HG02870 (cell line): ENCODE measurements at regions not wholly inside any gene's neighbourhood (a gene's known extent, or its start where the extent isn't known, plus 50 kb on each side); places are given as distances from the start of the nearest gene placed in this dataset.

Experiments
- ATAC-seq: cut with Tn5 transposase; IDR thresholded peaks from one replicate; pipeline ENCODE4 v1.9.1; 2021; ENCODE audit warnings: mild to moderate bottlenecking, moderate library complexity; ENCODE audit not compliant: unreplicated experiment

- ATAC-seq = no peak
Measured at GRCh38 chr1:204736836-204737235, 51.3 kb upstream of the LRRN2 start.

DNA sequence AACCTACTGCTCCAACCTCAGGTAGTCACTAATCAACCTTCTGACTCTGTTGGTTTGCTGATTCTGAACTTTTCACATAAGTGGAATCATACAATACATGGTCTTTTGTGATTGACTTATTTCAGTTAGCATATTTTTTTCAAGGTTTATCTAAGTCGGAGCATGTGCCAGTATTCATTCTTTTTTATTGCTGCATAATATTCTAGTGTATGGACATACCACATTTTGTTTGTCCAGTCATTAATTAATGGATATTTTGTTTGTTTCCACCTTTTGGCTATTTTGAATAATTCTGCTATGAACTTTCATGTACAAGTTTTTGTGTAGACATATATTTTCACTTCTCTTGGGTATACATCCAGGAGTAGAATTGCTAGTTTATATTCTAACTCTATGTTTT lies 53.0 kb upstream of the LRRN2 start:
- no peak for ATAC-seq

- ATAC-seq = no peak
Measured at GRCh38 chr1:204740354-204740753, 54.8 kb upstream of the LRRN2 start.

DNA sequence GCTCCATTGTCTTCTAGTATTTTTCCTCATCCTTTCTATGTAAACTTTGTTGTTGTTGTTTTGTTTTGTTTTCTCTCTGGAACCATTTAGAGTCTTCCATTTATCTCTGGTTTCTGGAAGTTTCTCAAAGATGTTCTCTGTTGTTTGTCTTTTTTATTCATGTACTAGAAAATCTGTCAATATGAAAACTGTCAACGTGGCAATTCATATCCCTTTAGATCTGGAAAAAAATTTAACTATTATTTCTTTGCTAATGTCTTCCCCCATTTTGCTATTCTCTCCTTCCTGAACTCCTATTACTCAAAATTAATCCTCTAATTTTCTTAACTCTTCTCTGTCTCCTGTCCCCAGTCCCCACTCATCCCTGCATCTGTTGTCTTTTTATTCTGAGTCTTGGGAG lies 55.9 kb upstream of the LRRN2 start:
- no peak for ATAC-seq

- no peak for ATAC-seq
Measured at GRCh38 chr1:204742676-204743251, 57.2 kb upstream of the LRRN2 start.

DNA sequence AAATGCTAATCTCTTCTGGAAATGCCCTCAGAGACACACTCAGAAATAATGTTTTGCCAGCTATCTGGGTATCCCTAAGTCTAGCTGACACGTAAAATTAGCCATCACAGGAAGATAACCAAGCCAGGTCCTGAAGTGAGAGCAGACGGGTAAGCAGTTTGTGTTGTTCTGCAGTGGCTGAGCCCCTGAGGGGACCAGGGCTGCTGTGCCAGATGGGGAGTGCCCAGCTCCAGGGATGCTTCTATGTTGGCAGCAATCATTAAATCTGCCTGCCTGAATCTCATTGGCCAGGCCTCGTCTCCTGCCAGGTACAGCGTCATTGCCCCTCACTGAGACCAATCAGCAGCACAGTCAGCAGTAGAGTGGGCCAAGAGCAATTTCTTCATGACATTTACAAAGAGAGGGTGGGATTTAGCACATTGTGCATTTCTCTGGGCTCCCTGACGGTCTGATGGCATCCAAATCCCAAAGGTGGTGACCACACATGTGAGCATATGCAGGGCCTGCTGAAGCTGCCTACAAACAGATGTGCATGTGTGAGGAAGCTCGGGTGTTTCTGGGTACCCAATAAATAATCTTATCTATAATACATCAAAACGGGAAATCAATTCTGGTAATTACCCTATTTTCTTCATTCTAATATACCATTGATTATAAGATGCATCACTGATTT lies 58.7 kb upstream of the LRRN2 start:
- ATAC-seq = no peak

DNA sequence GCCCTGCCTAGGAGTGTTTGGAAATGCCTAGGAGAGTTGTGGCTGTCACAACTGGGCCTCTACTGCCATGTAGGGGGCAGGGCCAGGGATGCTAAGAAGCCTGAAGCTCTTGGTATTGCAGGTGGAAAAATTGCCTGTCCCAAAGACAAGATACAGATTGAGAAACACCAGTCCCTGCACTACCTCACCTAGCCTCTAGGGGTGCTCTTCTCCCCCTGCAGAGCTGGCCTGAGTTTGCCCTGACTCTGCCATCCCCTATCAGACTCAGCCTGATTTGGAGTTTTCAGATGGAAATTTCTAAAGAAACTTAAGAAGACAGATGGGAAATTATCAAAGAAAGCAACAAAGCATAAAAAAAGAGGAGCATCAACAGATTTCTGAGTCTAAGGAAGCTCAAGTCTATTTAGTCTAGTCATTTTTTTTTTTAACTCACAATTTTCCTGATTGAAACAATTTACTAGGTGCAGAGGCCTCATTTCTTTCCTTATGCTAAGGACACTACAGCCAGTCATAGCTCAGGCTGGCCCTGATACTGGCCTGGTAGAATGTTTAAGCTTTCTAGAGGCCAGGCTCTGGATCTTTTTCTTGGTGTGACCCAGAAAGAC lies 61.4 kb upstream of the LRRN2 start:
- ATAC-seq = no peak

DNA sequence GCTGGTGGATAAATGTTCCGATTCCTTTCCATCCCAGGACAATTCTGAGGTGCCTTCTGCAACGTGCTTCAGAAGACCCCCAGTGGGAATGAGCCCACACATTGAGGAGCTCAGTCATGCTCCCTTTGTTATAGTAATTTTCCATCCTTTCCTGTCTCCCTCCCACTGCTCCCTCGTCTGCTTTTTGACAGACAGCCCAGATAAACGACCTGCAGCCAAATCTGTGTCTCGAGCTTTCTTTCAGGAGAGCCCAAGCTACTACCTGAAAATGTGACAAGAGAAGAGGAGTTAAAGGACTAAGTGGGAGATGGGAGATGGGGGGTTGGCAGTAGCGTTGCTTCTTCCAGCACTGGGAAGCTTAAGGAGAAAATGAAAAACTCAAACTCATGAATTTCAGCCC lies 65.9 kb upstream of the LRRN2 start:
- ATAC-seq = no peak

GRCh38 chr1:204751883-204752687 lies 66.5 kb upstream of the LRRN2 start:
- ATAC-seq = no peak

- ATAC-seq = no peak
Measured at GRCh38 chr1:204752688-204753040, 67.1 kb upstream of the LRRN2 start.

GRCh38 chr1:204754821-204755220 lies 69.3 kb upstream of the LRRN2 start:
- ATAC-seq = no peak

- no peak for ATAC-seq
Measured at GRCh38 chr1:204756349-204756748, 70.8 kb upstream of the LRRN2 start.

DNA sequence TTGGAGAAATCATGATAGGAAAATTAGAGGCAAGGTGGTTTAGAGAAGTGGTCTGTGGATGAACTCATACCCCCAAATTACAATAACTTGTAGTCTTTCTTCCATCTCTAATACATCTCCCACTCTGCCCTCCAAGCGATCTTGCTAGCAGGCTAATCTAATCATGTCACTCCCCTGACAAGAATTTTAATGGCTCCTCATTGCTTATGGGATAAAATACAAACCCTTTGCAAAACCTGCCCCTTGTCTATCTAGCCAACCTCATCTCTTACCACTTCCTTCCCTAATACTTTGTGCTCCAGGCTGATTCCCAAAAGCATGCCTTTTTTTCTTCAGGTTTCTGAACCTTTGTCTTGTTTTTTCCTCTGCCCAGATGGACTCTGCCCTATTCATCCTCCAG lies 71.3 kb upstream of the LRRN2 start:
- no peak for ATAC-seq

- ATAC-seq = no peak
Measured at GRCh38 chr1:204758601-204759000, 73.1 kb upstream of the LRRN2 start.

DNA sequence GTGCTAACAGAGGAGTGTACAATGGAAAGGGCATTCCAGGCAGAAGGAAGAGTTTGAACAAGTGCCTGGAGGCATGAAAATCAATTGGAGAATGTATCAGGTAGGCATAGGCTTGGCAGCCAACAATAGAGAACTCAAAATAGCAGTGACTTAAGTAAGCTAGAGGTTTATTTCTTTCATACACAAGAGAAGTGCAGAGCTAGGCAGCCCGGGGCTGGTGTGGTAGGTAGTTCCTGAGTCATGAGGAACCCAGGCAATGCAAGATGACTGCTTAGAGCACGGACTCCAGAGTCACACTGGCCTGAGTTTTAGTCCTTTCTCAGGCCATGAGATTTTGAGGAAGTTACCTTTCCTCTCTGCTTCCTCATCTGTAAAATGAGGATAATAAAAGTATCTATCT lies 74.8 kb upstream of the LRRN2 start:
- ATAC-seq = no peak

- ATAC-seq = no peak
Measured at GRCh38 chr1:204760757-204761156, 75.2 kb upstream of the LRRN2 start.

- ATAC-seq = no peak
Measured at GRCh38 chr1:204763773-204764427, 78.4 kb upstream of the LRRN2 start.

DNA sequence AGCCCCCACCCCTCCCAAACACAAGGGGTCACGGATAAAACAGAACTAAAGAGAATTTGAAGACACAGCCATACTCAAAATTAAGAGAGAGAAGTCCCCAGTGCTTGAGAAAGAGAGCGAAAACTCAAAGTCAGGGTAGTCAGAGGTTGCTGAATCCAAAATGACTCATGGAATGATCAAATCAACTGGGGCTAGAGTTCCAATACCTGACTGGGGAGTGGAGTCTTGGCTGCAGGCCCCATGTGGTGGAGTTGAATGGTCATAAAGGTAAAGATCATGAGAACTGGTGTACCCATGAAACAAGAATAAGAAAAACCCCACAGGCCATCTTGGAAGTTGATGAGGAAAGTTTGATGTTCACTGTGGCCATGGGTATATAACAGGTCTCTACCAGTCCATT lies 84.5 kb upstream of the LRRN2 start:
- no peak for ATAC-seq

GRCh38 chr1:204771358-204771757 lies 85.8 kb upstream of the LRRN2 start:
- ATAC-seq = no peak

DNA sequence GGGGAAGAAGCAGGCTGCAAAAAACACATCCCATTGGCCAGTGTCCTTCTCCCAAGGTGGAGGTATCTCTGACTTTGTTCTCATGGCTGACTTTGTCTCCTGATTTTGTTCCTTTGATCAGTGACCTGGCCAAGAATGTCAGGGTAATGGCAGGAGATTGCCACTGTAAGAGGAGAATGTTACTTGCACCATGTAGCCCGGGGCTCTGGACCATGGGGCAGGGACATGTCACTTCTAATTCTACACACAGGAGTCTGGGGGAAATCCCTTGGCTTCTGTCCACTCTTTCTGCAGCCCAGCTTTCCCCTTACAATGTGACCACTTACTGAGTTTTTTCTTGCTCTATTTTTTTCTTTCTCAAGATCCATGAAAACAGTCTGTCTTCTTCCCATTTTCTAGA lies 87.7 kb upstream of the LRRN2 start:
- ATAC-seq = no peak

DNA sequence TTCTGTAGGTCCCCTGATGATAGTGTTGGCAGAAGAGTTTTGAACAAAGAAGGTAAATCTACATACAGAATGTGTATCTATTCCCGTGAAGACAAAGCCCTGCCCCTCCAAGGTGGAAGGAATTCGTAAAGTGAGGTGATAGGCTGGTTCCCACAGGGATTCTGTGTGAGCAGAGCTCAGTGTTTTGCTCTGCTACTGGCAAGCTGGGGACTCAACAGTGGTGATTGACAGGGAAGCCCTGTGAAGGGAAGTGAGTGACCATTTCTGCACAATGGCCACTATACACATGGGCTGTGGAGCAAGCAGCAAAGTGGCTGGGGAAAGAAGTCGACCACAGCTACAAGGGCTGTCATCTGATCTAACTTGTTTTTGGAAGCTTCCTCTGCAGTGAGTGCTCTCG lies 90.0 kb upstream of the LRRN2 start:
- ATAC-seq = no peak
